GM23338 (cell line): ENCODE measurements at regions not wholly inside any gene's neighbourhood (a gene's known extent, or its start where the extent isn't known, plus 50 kb on each side); places are given as distances from the start of the nearest gene placed in this dataset.
A peak's percentile ranks its signal among the peaks of the same experiment; 100 is the strongest.

Experiments
- ATAC-seq: fragments of 200-7000 bp; cut with Tn5 transposase; 3 replicates; pipeline ENCODE4 v1.9.1; 2020
- DNase-seq: peaks from one replicate; pipeline ENCODE4 v3.0.0-alpha.2; 2015; ENCODE audit warnings: low spot score
- H2AFZ ChIP-seq: fragments of 200-600 bp; sonication (generic); 2 replicates; pipeline ENCODE4 v1.8.0; 2016; ENCODE audit warnings: antibody characterized with exemption, mild to moderate bottlenecking, moderate library complexity
- H3F3A ChIP-seq: fragments of 200-600 bp; sonication (generic); replicated peaks from 2 replicates; pipeline ENCODE4 v1.8.0; 2017; ENCODE audit warnings: antibody characterized with exemption, mixed run types, low read depth
- H3K27ac ChIP-seq: fragments of 200-600 bp; sonication (generic); 2 replicates; pipeline ENCODE4 v1.6.1; 2016; ENCODE audit warnings: low read depth
- H3K27me3 ChIP-seq: fragments of 200-600 bp; sonication (generic); 2 replicates; pipeline ENCODE4 v1.8.0; 2016; ENCODE audit warnings: mild to moderate bottlenecking, mixed run types, moderate library complexity; ENCODE audit not compliant: insufficient read depth
- H3K36me3 ChIP-seq: fragments of 200-600 bp; sonication (generic); 2 replicates; pipeline ENCODE4 v1.8.0; 2016; ENCODE audit warnings: mild to moderate bottlenecking; ENCODE audit not compliant: insufficient read depth
- H3K4me1 ChIP-seq: fragments of 200-600 bp; sonication (generic); 2 replicates; pipeline ENCODE4 v1.8.0; 2016; ENCODE audit warnings: mild to moderate bottlenecking, moderate library complexity; ENCODE audit not compliant: insufficient read depth
- H3K4me2 ChIP-seq: fragments of 200-600 bp; sonication (generic); 2 replicates; pipeline ENCODE4 v1.7.1; 2017; ENCODE audit warnings: mixed run types
- H3K4me3 ChIP-seq: fragments of 200-600 bp; sonication (generic); 2 replicates; pipeline ENCODE4 v1.6.1; 2016; ENCODE audit warnings: mixed run types
- H3K79me2 ChIP-seq: fragments of 200-600 bp; sonication (generic); replicated peaks from 2 replicates; pipeline ENCODE4 v1.8.0; 2017; ENCODE audit warnings: mild to moderate bottlenecking; ENCODE audit not compliant: insufficient read depth
- H3K9me2 ChIP-seq: fragments of 200-600 bp; sonication (generic); 2 replicates; pipeline ENCODE4 v1.8.0; 2017; ENCODE audit not compliant: insufficient read depth
- H4K20me1 ChIP-seq: fragments of 200-600 bp; sonication (generic); replicated peaks from 2 replicates; pipeline ENCODE4 v1.8.0; 2017; ENCODE audit warnings: mild to moderate bottlenecking; ENCODE audit not compliant: insufficient read depth
- H3K27ac Mint-ChIP-seq: 2 replicates; pipeline ENCODE4 v1.8.0; 2020; ENCODE audit warnings: inconsistent platforms, mild to moderate bottlenecking, moderate library complexity, mixed read lengths
- H3K27me3 Mint-ChIP-seq: 3 replicates; pipeline ENCODE4 v1.8.0; 2022; ENCODE audit warnings: low read depth, mild to moderate bottlenecking, moderate library complexity, mixed read lengths, inconsistent platforms; ENCODE audit not compliant: insufficient read depth, poor library complexity
- H3K36me3 Mint-ChIP-seq: 3 replicates; pipeline ENCODE4 v1.8.0; 2021; ENCODE audit warnings: low read depth, mild to moderate bottlenecking, inconsistent platforms, moderate library complexity, mixed read lengths
- H3K4me1 Mint-ChIP-seq: 3 replicates; pipeline ENCODE4 v1.8.0; 2020; ENCODE audit warnings: mild to moderate bottlenecking, inconsistent platforms, mixed read lengths
- H3K4me3 Mint-ChIP-seq: 3 replicates; pipeline ENCODE4 v1.8.0; 2021; ENCODE audit warnings: moderate library complexity, mild to moderate bottlenecking, inconsistent platforms, mixed read lengths
- H3K9me3 Mint-ChIP-seq: 3 replicates; pipeline ENCODE4 v1.8.0; 2020; ENCODE audit warnings: moderate library complexity, mild to moderate bottlenecking, inconsistent platforms, mixed read lengths
- CREB1 ChIP-seq: fragments of 250-450 bp; sonication (Bioruptor Pico); IDR thresholded peaks from 2 replicates; pipeline ENCODE4 v1.5.0; 2020; ENCODE audit warnings: low read depth, mild to moderate bottlenecking, moderate library complexity
- EZH2 ChIP-seq: fragments of 200-600 bp; sonication (generic); IDR thresholded peaks from one replicate; pipeline ENCODE4 v1.8.0; 2017; ENCODE audit warnings: antibody characterized with exemption, mild to moderate bottlenecking, low read depth; ENCODE audit not compliant: unreplicated experiment
- EZH2phosphoT487 ChIP-seq: fragments of 200-600 bp; sonication (generic); IDR thresholded peaks from one replicate; pipeline ENCODE4 v1.8.1; 2018; ENCODE audit warnings: antibody characterized with exemption; ENCODE audit not compliant: unreplicated experiment
- JUNB ChIP-seq: IDR thresholded peaks from one replicate; pipeline ENCODE4 v1.6.1; 2016; ENCODE audit warnings: antibody characterized with exemption; ENCODE audit not compliant: unreplicated experiment
- NANOG ChIP-seq: IDR thresholded peaks from 2 replicates; pipeline ENCODE4 v1.6.1; 2016; ENCODE audit warnings: antibody characterized with exemption, borderline replicate concordance
- POLR2AphosphoS5 ChIP-seq: IDR thresholded peaks from 2 replicates; pipeline ENCODE4 v1.6.1; 2016; ENCODE audit warnings: antibody characterized with exemption, low read depth
- STAT1 ChIP-seq: IDR thresholded peaks from one replicate; pipeline ENCODE4 v1.6.1; 2016; ENCODE audit warnings: antibody characterized with exemption; ENCODE audit not compliant: unreplicated experiment
- ZNF114 ChIP-seq: fragments of 250-450 bp; sonication (Bioruptor Pico); IDR thresholded peaks from 2 replicates; pipeline ENCODE4 v1.5.0; 2020; ENCODE audit warnings: mild to moderate bottlenecking, moderate library complexity
- ZNF331 ChIP-seq: fragments of 250-450 bp; sonication (Bioruptor Pico); IDR thresholded peaks from 2 replicates; pipeline ENCODE4 v1.5.0; 2020; ENCODE audit warnings: low read depth, mild to moderate bottlenecking, moderate library complexity
- TF ChIP-seq, protein P1 (sequence below): IDR thresholded peaks from one replicate; pipeline ENCODE4 v1.6.1; 2018; ENCODE audit warnings: antibody characterized with exemption; ENCODE audit not compliant: unreplicated experiment
- TF ChIP-seq, protein P2 (sequence below): IDR thresholded peaks from 2 replicates; pipeline ENCODE4 v1.6.1; 2016; ENCODE audit warnings: antibody characterized with exemption
- TF ChIP-seq, protein P3 (sequence below), 2 experiments: fragments of 200-600 bp in 1 of 2; sonication (generic) in 1 of 2; conservative IDR thresholded peaks; 2 replicates each; pipeline versions ENCODE4 v1.5.1 to v1.6.1; 2016 to 2017; ENCODE audit warnings: antibody characterized with exemption in 2 of 2, low read depth in 2 of 2, mild to moderate bottlenecking in 2 of 2, moderate library complexity in 1 of 2

DNA sequence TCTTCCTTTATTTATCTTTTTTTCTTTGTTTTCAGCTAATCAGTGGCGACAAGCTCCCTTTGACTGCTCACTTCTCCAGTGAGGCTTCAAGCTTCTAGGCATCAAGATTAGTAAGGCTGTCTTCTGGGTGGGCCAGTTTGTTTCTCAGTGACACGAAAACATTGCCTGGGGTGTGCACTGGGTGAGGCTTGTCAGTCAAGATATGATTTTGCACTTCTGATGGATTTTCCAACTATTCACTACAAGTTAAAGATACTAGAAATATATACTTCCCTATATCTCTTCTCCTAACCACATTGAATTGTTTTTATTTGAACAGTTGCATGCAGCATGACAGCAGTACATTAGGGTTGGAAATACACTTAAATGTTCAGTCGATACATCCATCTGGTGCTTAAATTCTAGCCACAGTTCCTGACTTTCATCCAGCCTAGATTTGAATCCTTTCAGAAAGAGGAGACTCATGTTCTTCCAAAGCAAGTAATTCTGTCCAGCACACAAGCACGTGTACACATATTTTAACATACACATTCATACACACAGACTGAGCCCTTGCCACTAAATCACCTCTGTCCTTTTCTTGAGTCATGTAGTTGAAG lies 275.6 kb upstream of the NOVA1 start:
- H3K4me2 ChIP-seq, result no peak overlapping the region
- peak overlapping the region; percentile 64; the same call in 1 of the 2 replicates for H2AFZ ChIP-seq
- H3K4me1 Mint-ChIP-seq, result peaks cover 34% of the 10 kb centered on the region
- ATAC-seq (no peak), DNase-seq (no peak)
- H3K27ac Mint-ChIP-seq, result no peak overlapping the region
- H3K9me3 Mint-ChIP-seq, result no peaks in the 10 kb centered on the region
- no peaks in the 10 kb centered on the region for H3F3A ChIP-seq
- H3K27me3 Mint-ChIP-seq, result peaks cover 2% of the 10 kb centered on the region
- H3K36me3 Mint-ChIP-seq, result no peaks in the 10 kb centered on the region
- no peak overlapping the region for H3K27ac ChIP-seq
- no peaks in the 10 kb centered on the region for H3K9me2 ChIP-seq
- H3K4me3 ChIP-seq, result no peak overlapping the region
- no peak for TF ChIP-seq EZH2
- TF ChIP-seq, protein P1, sequence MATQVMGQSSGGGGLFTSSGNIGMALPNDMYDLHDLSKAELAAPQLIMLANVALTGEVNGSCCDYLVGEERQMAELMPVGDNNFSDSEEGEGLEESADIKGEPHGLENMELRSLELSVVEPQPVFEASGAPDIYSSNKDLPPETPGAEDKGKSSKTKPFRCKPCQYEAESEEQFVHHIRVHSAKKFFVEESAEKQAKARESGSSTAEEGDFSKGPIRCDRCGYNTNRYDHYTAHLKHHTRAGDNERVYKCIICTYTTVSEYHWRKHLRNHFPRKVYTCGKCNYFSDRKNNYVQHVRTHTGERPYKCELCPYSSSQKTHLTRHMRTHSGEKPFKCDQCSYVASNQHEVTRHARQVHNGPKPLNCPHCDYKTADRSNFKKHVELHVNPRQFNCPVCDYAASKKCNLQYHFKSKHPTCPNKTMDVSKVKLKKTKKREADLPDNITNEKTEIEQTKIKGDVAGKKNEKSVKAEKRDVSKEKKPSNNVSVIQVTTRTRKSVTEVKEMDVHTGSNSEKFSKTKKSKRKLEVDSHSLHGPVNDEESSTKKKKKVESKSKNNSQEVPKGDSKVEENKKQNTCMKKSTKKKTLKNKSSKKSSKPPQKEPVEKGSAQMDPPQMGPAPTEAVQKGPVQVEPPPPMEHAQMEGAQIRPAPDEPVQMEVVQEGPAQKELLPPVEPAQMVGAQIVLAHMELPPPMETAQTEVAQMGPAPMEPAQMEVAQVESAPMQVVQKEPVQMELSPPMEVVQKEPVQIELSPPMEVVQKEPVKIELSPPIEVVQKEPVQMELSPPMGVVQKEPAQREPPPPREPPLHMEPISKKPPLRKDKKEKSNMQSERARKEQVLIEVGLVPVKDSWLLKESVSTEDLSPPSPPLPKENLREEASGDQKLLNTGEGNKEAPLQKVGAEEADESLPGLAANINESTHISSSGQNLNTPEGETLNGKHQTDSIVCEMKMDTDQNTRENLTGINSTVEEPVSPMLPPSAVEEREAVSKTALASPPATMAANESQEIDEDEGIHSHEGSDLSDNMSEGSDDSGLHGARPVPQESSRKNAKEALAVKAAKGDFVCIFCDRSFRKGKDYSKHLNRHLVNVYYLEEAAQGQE, result no peak
- no peak for TF ChIP-seq POLR2AphosphoS5
- TF ChIP-seq NANOG, result no peak
- peaks cover 25% of the 10 kb centered on the region for H3K4me1 ChIP-seq
- H3K36me3 ChIP-seq, result no peaks in the 10 kb centered on the region
- no peaks in the 10 kb centered on the region for H3K79me2 ChIP-seq
- no peaks in the 10 kb centered on the region for H4K20me1 ChIP-seq
- no peak overlapping the region for H3K4me3 Mint-ChIP-seq
- no peaks in the 10 kb centered on the region for H3K27me3 ChIP-seq

DNA sequence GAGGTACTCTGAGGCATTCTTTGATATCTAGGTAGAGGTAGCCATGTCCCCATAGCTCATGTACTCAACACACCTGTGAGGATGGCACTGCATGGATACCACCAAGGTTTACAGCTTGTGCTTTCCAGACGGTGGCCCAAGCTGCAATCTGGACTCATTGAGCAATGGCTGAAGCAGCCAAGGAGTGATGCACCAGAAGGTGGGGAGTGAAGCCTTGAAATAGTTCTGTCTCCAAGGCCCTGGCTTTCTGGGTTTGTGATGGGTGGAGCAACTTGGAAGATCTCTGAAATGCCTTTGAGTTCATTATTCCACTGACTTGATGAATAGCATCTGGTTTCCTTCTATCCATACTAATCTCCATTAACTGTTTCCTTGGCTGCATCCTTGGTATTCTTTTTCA lies 290.0 kb upstream of the NOVA1 start:
- ATAC-seq (no peak), DNase-seq (no peak)
- Histone ChIP-seq H3K36me3 (no peaks in the 10 kb centered on the region), H4K20me1 (no peaks in the 10 kb centered on the region), H3F3A (no peaks in the 10 kb centered on the region), H2AFZ (no peak overlapping the region), H3K4me3 (no peak overlapping the region), H3K9me2 (no peaks in the 10 kb centered on the region; the same call in 1 of the 2 replicates), H3K4me1 (no peaks in the 10 kb centered on the region), H3K79me2 (no peaks in the 10 kb centered on the region), H3K27me3 (no peaks in the 10 kb centered on the region), H3K27ac (no peak overlapping the region), H3K4me2 (no peak overlapping the region)
- H3K36me3 Mint-ChIP-seq, result peaks cover 3% of the 10 kb centered on the region; the same call in 2 of the 3 replicates
- H3K4me1 Mint-ChIP-seq, result no peaks in the 10 kb centered on the region
- no peaks in the 10 kb centered on the region for H3K27me3 Mint-ChIP-seq
- no peak overlapping the region for H3K27ac Mint-ChIP-seq
- peaks cover 8% of the 10 kb centered on the region; the same call in 2 of the 3 replicates for H3K9me3 Mint-ChIP-seq
- H3K4me3 Mint-ChIP-seq, result no peak overlapping the region
- TF ChIP-seq, protein P1, result no peak
- TF ChIP-seq, protein P2, sequence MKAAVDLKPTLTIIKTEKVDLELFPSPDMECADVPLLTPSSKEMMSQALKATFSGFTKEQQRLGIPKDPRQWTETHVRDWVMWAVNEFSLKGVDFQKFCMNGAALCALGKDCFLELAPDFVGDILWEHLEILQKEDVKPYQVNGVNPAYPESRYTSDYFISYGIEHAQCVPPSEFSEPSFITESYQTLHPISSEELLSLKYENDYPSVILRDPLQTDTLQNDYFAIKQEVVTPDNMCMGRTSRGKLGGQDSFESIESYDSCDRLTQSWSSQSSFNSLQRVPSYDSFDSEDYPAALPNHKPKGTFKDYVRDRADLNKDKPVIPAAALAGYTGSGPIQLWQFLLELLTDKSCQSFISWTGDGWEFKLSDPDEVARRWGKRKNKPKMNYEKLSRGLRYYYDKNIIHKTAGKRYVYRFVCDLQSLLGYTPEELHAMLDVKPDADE, result no peak
- no peak for TF ChIP-seq CREB1 (CRISPR knock-in tag)
- TF ChIP-seq NANOG, result no peak
- no peak for TF ChIP-seq EZH2
- TF ChIP-seq, protein P3, sequence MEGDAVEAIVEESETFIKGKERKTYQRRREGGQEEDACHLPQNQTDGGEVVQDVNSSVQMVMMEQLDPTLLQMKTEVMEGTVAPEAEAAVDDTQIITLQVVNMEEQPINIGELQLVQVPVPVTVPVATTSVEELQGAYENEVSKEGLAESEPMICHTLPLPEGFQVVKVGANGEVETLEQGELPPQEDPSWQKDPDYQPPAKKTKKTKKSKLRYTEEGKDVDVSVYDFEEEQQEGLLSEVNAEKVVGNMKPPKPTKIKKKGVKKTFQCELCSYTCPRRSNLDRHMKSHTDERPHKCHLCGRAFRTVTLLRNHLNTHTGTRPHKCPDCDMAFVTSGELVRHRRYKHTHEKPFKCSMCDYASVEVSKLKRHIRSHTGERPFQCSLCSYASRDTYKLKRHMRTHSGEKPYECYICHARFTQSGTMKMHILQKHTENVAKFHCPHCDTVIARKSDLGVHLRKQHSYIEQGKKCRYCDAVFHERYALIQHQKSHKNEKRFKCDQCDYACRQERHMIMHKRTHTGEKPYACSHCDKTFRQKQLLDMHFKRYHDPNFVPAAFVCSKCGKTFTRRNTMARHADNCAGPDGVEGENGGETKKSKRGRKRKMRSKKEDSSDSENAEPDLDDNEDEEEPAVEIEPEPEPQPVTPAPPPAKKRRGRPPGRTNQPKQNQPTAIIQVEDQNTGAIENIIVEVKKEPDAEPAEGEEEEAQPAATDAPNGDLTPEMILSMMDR (conservative IDR thresholded peaks at IDR 0.05; ENCODE audit: low read depth in 2 of 2), result no peak
- TF ChIP-seq ZNF114 (CRISPR knock-in tag), result no peak
- no peak for TF ChIP-seq JUNB
- no peak for TF ChIP-seq ZNF331 (CRISPR knock-in tag)
- TF ChIP-seq EZH2phosphoT487, result no peak
- TF ChIP-seq POLR2AphosphoS5, result no peak
- no peak for TF ChIP-seq STAT1
